Esophagus muscularis mucosa (tissue), 4 donors: ENCODE measurements at regions not wholly inside any gene's neighbourhood (a gene's known extent, or its start where the extent isn't known, plus 50 kb on each side); places are given as distances from the start of the nearest gene placed in this dataset.

Experiments
- DNase-seq: peaks from one replicate; pipeline ENCODE4 v3.0.0-alpha.2; 2017; ENCODE audit errors: extremely low spot score
- H3K27ac ChIP-seq, 4 donors: fragments of 200-600 bp; sonication (generic); replicated peaks in 1 of 4; 1 replicate in 3 of 4; 2 replicates in 1 of 4; pipeline ENCODE4 v1.5.1; 2016 to 2019; ENCODE audit warnings: mild to moderate bottlenecking in 1 of 4
- H3K27me3 ChIP-seq, 4 donors: fragments of 200-600 bp; sonication (generic); one replicate each; pipeline versions ENCODE4 v1.5.1 to v1.6.0; 2016 to 2019
- H3K36me3 ChIP-seq, 4 donors: fragments of 200-600 bp; sonication (generic); one replicate each; pipeline ENCODE4 v1.5.1; 2016 to 2019
- H3K4me1 ChIP-seq, 4 donors: fragments of 200-600 bp; sonication (generic); one replicate each; pipeline ENCODE4 v1.5.1; 2016 to 2019
- H3K4me3 ChIP-seq, 4 donors: fragments of 200-600 bp; sonication (generic); 1 replicate in 2 of 4; 2 replicates in 2 of 4; pipeline ENCODE4 v1.5.1; 2016 to 2019; ENCODE audit warnings: mild to moderate bottlenecking in 4 of 4, moderate library complexity in 1 of 4
- H3K9me3 ChIP-seq, 4 donors: fragments of 200-600 bp; sonication (generic); 1 replicate in 3 of 4; 2 replicates in 1 of 4; pipeline ENCODE4 v1.5.1; 2016 to 2019
- EP300 ChIP-seq: sonication (generic); formaldehyde crosslinking; IDR thresholded peaks from one replicate; pipeline ENCODE4 v1.6.1; 2017; ENCODE audit warnings: antibody characterized with exemption
- POLR2A ChIP-seq: fragments of 450-650 bp; IDR thresholded peaks from one replicate; pipeline ENCODE4 v1.6.1; 2017; ENCODE audit warnings: antibody characterized with exemption, moderate library complexity, mild to moderate bottlenecking, low read depth
- POLR2AphosphoS5 ChIP-seq, 2 donors: sonication (generic); formaldehyde crosslinking; IDR thresholded peaks; one replicate each; pipeline ENCODE4 v1.6.1; 2017; ENCODE audit warnings: antibody characterized with exemption in 2 of 2
- WGBS: methylation state at CpG from one replicate; pipeline ENCODE4 v1.1.5; 2018; 5-methylcytosine and 5-hydroxymethylcytosine counted together
- intact Hi-C: fragments of 100-400 bp; cut with DNase I; formaldehyde crosslinking; loops from one replicate; pipeline ENCODE4 v1.15.1; 2023
- TF ChIP-seq, protein P1 (sequence below), 3 experiments: fragments of 200-600 bp in 2 of 3; fragments of 450-650 bp in 1 of 3; sonication (generic) in 2 of 3; IDR thresholded peaks; one replicate each; pipeline ENCODE4 v1.5.1; 2017 to 2019; ENCODE audit warnings: antibody characterized with exemption in 3 of 3, mild to moderate bottlenecking in 2 of 3, moderate library complexity in 1 of 3

DNA sequence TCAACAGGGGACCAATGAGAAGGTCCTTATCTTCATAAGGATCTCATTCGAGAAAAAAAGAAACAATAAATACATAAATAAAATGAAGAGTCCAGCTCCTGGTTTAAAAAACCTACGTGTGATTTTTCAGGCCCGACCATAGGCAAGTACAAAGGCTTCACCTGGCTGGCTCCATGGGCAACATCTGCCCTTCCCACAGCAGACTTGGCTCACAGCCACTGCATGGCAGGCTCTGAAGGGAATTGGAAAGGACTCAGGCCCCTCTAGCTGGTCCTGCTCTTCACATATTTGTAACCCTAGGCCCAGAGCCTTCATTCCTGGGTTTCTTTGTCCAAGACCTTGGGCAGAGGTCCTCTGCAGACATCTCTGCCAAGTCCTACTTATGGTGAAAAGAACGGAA, 228.1 kb downstream of the QDPR start:
- TF ChIP-seq POLR2AphosphoS5 (IDR thresholded peaks at IDR 0.05), result no peak
- H3K27ac ChIP-seq, result no peak overlapping the region
- no peaks in the 10 kb centered on the region for H3K27me3 ChIP-seq
- H3K4me3 ChIP-seq, result no peak overlapping the region
- no peak for DNase-seq
- WGBS, result 81% methylated on average over 4 of the region's 4 CpGs
- intact Hi-C loops, result no loop called here
- peaks cover 4 to 11% (median 5%) of the 10 kb centered on the region in 4 donors for H3K4me1 ChIP-seq
- no peaks in the 10 kb centered on the region for H3K9me3 ChIP-seq
- H3K36me3 ChIP-seq, result no peaks in the 10 kb centered on the region

DNA sequence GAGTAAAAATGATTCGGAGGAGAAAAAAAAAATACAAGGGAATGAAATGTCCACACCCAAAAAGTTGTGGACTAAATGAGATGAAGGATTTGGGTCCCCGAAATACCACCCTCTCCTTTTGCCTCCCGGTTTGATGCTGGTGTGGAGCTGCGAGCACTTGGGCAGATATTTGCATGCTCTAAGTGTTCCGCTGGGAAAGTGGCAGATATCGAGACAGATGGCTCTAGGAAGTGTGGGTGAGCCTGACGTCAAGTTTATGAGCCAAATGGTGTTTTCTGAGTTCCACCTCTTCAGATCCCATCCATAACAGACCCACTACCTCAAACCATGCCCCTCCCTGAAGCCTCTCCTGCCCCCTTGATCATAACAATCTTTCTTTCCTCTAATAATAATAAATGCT, 228.6 kb downstream of the QDPR start:
- intact Hi-C loops, result no loop called here
- Histone ChIP-seq H3K27me3 (no peaks in the 10 kb centered on the region), H3K4me1 (peaks cover 4 to 11% (median 5%) of the 10 kb centered on the region in 4 donors), H3K27ac (no peak overlapping the region), H3K4me3 (no peak overlapping the region), H3K36me3 (no peaks in the 10 kb centered on the region), H3K9me3 (no peaks in the 10 kb centered on the region)
- DNase-seq, result no peak
- no peak for TF ChIP-seq POLR2AphosphoS5 (IDR thresholded peaks at IDR 0.05)
- TF ChIP-seq, protein P1, sequence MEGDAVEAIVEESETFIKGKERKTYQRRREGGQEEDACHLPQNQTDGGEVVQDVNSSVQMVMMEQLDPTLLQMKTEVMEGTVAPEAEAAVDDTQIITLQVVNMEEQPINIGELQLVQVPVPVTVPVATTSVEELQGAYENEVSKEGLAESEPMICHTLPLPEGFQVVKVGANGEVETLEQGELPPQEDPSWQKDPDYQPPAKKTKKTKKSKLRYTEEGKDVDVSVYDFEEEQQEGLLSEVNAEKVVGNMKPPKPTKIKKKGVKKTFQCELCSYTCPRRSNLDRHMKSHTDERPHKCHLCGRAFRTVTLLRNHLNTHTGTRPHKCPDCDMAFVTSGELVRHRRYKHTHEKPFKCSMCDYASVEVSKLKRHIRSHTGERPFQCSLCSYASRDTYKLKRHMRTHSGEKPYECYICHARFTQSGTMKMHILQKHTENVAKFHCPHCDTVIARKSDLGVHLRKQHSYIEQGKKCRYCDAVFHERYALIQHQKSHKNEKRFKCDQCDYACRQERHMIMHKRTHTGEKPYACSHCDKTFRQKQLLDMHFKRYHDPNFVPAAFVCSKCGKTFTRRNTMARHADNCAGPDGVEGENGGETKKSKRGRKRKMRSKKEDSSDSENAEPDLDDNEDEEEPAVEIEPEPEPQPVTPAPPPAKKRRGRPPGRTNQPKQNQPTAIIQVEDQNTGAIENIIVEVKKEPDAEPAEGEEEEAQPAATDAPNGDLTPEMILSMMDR (IDR thresholded peaks at IDR 0.05), result no peak
- no peak for TF ChIP-seq POLR2A
- no peak for TF ChIP-seq EP300
- 92% methylated on average over 7 of the region's 7 CpGs for WGBS

DNA sequence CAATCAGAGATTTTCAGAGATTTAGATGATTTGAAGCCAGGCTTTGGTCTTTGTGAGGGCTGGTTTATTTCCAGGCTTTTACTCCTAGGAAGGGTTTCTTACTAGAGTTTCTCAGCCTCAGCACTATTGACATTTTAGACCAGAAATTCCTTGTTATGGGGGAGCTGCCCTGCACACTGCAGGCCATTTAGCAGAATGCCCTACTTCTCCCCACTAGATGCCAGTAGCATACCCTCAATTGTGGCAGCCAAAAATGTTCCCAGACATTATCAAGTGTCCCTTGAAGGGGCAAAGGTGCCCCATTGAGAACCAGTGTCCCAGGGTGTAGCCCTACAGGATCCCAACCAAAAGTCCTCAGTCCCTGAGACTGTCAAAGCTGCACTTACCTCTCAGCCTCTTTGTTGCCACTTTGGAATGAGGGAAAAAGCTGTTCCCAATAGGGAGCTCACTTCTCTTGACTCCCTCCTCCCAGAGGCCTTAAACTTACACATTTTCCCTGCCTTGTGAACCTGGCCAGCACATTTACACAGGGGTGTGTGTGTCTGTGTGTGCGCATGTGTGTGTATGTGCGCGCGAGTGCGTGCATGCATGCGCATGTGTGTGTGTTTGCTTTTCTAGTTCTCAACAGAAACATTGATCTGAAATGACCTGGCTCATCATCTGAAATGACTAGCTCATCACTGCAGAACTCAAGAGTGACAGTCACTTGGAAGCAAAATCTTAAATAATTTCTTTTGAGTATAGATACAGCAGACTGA, 231.4 kb downstream of the QDPR start:
- Histone ChIP-seq H3K36me3 (no peaks in the 10 kb centered on the region), H3K4me1 (peaks cover 4 to 11% (median 5%) of the 10 kb centered on the region in 4 donors), H3K27me3 (no peaks in the 10 kb centered on the region), H3K27ac (no peak overlapping the region), H3K4me3 (no peak overlapping the region), H3K9me3 (no peaks in the 10 kb centered on the region)
- TF ChIP-seq EP300 (no peak), POLR2A (no peak), POLR2AphosphoS5 (IDR thresholded peaks at IDR 0.05) (no peak)
- TF ChIP-seq, protein P1 (IDR thresholded peaks at IDR 0.05), result no peak
- DNase-seq, result no peak
- intact Hi-C loops, result no loop called here
- 99% methylated on average over 6 of the region's 6 CpGs for WGBS

DNA sequence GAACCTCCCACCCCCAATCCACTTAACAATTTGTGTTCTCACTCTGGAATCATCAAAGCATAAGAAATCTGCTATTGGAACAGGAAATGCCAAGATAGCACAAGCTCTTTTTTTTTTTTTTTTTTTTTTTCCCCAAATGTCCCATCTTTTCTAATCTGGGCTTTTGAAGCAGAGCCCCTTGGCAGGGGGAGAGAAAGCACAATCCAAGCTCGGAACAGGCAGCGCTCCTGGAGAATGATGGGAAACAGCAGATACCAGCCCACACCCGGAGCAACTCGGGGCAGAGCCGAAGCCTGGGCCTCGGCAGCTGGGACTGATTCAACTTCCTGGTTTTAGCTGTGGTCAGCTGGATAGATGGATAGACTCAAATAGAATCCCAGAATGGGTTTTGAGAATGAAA, 235.1 kb downstream of the QDPR start:
- no peak overlapping the region for H3K27ac ChIP-seq
- intact Hi-C loops, result no loop called here
- 58% methylated on average over 6 of the region's 6 CpGs for WGBS
- H3K9me3 ChIP-seq, result no peaks in the 10 kb centered on the region
- no peaks in the 10 kb centered on the region for H3K36me3 ChIP-seq
- no peaks in the 10 kb centered on the region for H3K27me3 ChIP-seq
- H3K4me3 ChIP-seq, result no peak overlapping the region
- TF ChIP-seq EP300 (no peak), POLR2AphosphoS5 (IDR thresholded peaks at IDR 0.05) (no peak), POLR2A (no peak)
- TF ChIP-seq, protein P1 (IDR thresholded peaks at IDR 0.05), result no peak
- no peak for DNase-seq
- H3K4me1 ChIP-seq, result no peaks in the 10 kb centered on the region

DNA sequence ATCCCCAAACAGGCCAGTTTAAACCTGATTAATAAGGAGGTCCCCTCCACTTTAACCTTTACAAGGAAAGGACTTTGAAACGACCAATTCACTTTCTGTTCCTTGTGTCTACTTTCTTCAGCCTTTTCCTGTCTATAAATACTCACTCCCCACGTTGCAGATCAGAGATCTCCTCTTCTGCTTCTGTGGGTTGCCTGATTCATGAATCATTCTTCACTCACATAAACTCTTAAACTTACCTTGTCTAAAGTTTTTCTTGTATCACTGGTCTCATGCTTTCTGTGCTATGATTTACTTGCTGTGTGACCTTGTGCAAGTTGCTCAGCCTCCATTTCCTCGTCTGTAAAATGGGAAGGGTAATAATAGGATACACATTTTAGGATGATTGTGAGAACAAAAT, 236.1 kb downstream of the QDPR start:
- Histone ChIP-seq H3K27me3 (no peaks in the 10 kb centered on the region), H3K36me3 (no peaks in the 10 kb centered on the region), H3K9me3 (no peaks in the 10 kb centered on the region), H3K4me1 (no peaks in the 10 kb centered on the region), H3K27ac (no peak overlapping the region), H3K4me3 (no peak overlapping the region)
- 75% methylated on average over 3 of the region's 3 CpGs for WGBS
- TF ChIP-seq EP300, result no peak
- no peak for TF ChIP-seq POLR2A
- TF ChIP-seq, protein P1 (IDR thresholded peaks at IDR 0.05), result no peak
- no peak for TF ChIP-seq POLR2AphosphoS5 (IDR thresholded peaks at IDR 0.05)
- intact Hi-C loops, result no loop called here
- no peak for DNase-seq
